OCI-LY1 (cell line): ENCODE measurements at regions not wholly inside any gene's neighbourhood (a gene's known extent, or its start where the extent isn't known, plus 50 kb on each side); places are given as distances from the start of the nearest gene placed in this dataset.

Source experiments
- H2AFZ ChIP-seq: fragments of 200-600 bp; sonication (generic), shearing (Covaris generic); 2 replicates; pipeline ENCODE4 v1.6.0; 2014; ENCODE audit warnings: antibody characterized with exemption, mild to moderate bottlenecking, low read length
- H3F3A ChIP-seq: fragments of 200-600 bp; sonication (generic), shearing (Covaris generic); 2 replicates; pipeline ENCODE4 v1.6.0; 2014; ENCODE audit warnings: mild to moderate bottlenecking, antibody characterized with exemption, low read length, moderate library complexity; ENCODE audit not compliant: insufficient read depth
- H3K27ac ChIP-seq: fragments of 200-600 bp; sonication (generic); 2 replicates; pipeline ENCODE4 v1.5.1; 2014; ENCODE audit warnings: low read length, mixed run types, mild to moderate bottlenecking, low read depth; ENCODE audit not compliant: poor library complexity, severe bottlenecking
- H3K27me3 ChIP-seq: fragments of 200-600 bp; sonication (generic); 2 replicates; pipeline ENCODE4 v1.6.0; 2014; ENCODE audit warnings: antibody characterized with exemption, mild to moderate bottlenecking, low read length, moderate library complexity; ENCODE audit not compliant: insufficient read depth
- H3K36me3 ChIP-seq: fragments of 200-600 bp; sonication (generic); 2 replicates; pipeline ENCODE4 v1.6.1; 2014; ENCODE audit warnings: mild to moderate bottlenecking, antibody characterized with exemption, low read length, moderate library complexity, mixed read lengths; ENCODE audit not compliant: insufficient read depth
- H3K4me1 ChIP-seq: fragments of 200-600 bp; sonication (generic); 2 replicates; pipeline ENCODE4 v1.5.1; 2014; ENCODE audit warnings: mild to moderate bottlenecking, low read length, moderate library complexity; ENCODE audit not compliant: insufficient read depth, severe bottlenecking
- H3K4me2 ChIP-seq: fragments of 200-600 bp; sonication (generic), shearing (Covaris generic); 2 replicates; pipeline ENCODE4 v1.6.1; 2014; ENCODE audit warnings: low read length
- H3K4me3 ChIP-seq: fragments of 200-600 bp; sonication (generic); 2 replicates; pipeline ENCODE4 v1.5.1; 2014; ENCODE audit warnings: low read length, low read depth, mild to moderate bottlenecking, mixed read lengths; ENCODE audit not compliant: poor library complexity, severe bottlenecking
- H3K79me2 ChIP-seq: fragments of 200-600 bp; shearing (Covaris generic); 2 replicates; pipeline ENCODE4 v1.6.1; 2016; ENCODE audit warnings: mixed run types, low read length, mixed read lengths; ENCODE audit not compliant: insufficient read depth
- H3K9ac ChIP-seq: fragments of 200-600 bp; sonication (generic), shearing (Covaris generic); 2 replicates; pipeline ENCODE4 v1.6.1; 2014; ENCODE audit warnings: mild to moderate bottlenecking, low read length, mixed read lengths
- H3K9me2 ChIP-seq: fragments of 200-600 bp; sonication (generic), shearing (Covaris generic); 2 replicates; pipeline ENCODE4 v1.6.1; 2014; ENCODE audit warnings: low read depth, mild to moderate bottlenecking, low read length, mixed read lengths
- H3K9me3 ChIP-seq: fragments of 200-600 bp; shearing (Covaris generic); 2 replicates; pipeline ENCODE4 v1.6.1; 2014; ENCODE audit warnings: low read length, mixed read lengths
- H4K20me1 ChIP-seq: fragments of 200-600 bp; sonication (generic), shearing (Covaris generic); 2 replicates; pipeline ENCODE4 v1.6.0; 2016; ENCODE audit warnings: mild to moderate bottlenecking, low read length; ENCODE audit not compliant: insufficient read depth
- EZH2 ChIP-seq: fragments of 200-600 bp; sonication (generic), shearing (Covaris generic); IDR thresholded peaks from 2 replicates; pipeline ENCODE4 v1.8.0; 2017; ENCODE audit warnings: borderline replicate concordance, mixed run types, mild to moderate bottlenecking, antibody characterized with exemption, low read length, moderate library complexity, mixed read lengths
- TF ChIP-seq, protein P1 (sequence below): fragments of 200-600 bp; sonication (generic), shearing (Covaris generic); IDR thresholded peaks from 2 replicates; pipeline ENCODE4 v1.5.1; 2017; ENCODE audit warnings: mild to moderate bottlenecking, antibody characterized with exemption, low read length, moderate library complexity, mixed read lengths

DNA sequence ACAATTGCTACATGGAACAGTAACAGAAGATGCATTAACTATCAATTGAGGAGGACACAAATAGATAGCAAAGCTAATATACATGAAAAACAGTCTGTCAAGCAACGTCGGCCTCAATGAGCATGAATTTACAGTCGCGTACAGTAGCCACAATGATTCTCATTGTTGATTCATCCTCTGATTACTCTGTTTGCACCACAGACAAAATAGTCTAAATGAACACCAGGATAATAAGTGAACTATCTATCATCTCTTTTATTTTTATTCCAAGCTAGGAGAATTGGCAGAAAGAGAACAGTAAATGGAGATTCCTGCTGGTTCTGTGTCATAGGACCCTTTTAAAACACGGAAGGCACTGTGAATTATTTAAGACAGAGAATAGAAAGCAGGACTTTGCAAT lies 108.5 kb downstream of the EVX1 start:
- H3K36me3 ChIP-seq = no peaks in the 10 kb centered on the region
- H3K9me2 ChIP-seq = no peaks in the 10 kb centered on the region
- 0 out of 2 replicates have a peak, but pooled peaks cover 4% of the 10 kb centered on the region for H3K27me3 ChIP-seq
- no peak overlapping the region for H3K4me2 ChIP-seq
- no peak for TF ChIP-seq EZH2
- TF ChIP-seq, protein P1, sequence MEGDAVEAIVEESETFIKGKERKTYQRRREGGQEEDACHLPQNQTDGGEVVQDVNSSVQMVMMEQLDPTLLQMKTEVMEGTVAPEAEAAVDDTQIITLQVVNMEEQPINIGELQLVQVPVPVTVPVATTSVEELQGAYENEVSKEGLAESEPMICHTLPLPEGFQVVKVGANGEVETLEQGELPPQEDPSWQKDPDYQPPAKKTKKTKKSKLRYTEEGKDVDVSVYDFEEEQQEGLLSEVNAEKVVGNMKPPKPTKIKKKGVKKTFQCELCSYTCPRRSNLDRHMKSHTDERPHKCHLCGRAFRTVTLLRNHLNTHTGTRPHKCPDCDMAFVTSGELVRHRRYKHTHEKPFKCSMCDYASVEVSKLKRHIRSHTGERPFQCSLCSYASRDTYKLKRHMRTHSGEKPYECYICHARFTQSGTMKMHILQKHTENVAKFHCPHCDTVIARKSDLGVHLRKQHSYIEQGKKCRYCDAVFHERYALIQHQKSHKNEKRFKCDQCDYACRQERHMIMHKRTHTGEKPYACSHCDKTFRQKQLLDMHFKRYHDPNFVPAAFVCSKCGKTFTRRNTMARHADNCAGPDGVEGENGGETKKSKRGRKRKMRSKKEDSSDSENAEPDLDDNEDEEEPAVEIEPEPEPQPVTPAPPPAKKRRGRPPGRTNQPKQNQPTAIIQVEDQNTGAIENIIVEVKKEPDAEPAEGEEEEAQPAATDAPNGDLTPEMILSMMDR = no peak
- no peak overlapping the region for H3K9ac ChIP-seq
- no peaks in the 10 kb centered on the region for H3K9me3 ChIP-seq
- no peak overlapping the region for H3K4me3 ChIP-seq
- no peak overlapping the region for H3K27ac ChIP-seq
- no peaks in the 10 kb centered on the region for H3F3A ChIP-seq
- H2AFZ ChIP-seq = no peak overlapping the region
- no peaks in the 10 kb centered on the region for H3K4me1 ChIP-seq
- H3K79me2 ChIP-seq = no peaks in the 10 kb centered on the region
- H4K20me1 ChIP-seq = no peaks in the 10 kb centered on the region

DNA sequence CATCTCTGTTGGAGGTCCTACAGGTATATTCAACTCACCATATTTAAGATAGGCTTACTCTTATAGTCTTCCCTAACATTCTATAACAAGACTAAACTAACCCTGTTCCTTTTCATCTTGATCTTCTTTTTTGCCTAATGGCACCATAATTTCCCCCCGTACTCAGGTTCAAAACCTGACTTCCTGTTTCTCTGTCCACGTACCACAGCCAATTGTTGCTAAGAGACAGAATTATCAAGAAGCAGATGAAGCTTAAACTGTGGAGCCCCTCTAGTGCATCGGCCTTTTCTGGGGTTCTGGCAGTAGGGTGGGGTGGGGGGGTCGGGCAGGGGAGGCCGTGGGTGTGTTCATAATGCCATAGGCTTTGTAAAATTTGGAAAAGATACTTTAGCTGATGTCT lies 109.2 kb downstream of the EVX1 start:
- H3K9me3 ChIP-seq = no peaks in the 10 kb centered on the region
- no peak overlapping the region for H3K4me3 ChIP-seq
- no peak overlapping the region for H3K9ac ChIP-seq
- no peaks in the 10 kb centered on the region for H3K79me2 ChIP-seq
- TF ChIP-seq, protein P1 = no peak
- no peak for TF ChIP-seq EZH2
- H3K27me3 ChIP-seq = no peaks in the 10 kb centered on the region
- no peak overlapping the region for H3K27ac ChIP-seq
- H2AFZ ChIP-seq = no peak overlapping the region
- H3K9me2 ChIP-seq = no peaks in the 10 kb centered on the region
- H3K4me2 ChIP-seq = no peak overlapping the region
- no peaks in the 10 kb centered on the region for H3K4me1 ChIP-seq
- no peaks in the 10 kb centered on the region for H3K36me3 ChIP-seq
- H4K20me1 ChIP-seq = no peaks in the 10 kb centered on the region
- H3F3A ChIP-seq = no peaks in the 10 kb centered on the region

DNA sequence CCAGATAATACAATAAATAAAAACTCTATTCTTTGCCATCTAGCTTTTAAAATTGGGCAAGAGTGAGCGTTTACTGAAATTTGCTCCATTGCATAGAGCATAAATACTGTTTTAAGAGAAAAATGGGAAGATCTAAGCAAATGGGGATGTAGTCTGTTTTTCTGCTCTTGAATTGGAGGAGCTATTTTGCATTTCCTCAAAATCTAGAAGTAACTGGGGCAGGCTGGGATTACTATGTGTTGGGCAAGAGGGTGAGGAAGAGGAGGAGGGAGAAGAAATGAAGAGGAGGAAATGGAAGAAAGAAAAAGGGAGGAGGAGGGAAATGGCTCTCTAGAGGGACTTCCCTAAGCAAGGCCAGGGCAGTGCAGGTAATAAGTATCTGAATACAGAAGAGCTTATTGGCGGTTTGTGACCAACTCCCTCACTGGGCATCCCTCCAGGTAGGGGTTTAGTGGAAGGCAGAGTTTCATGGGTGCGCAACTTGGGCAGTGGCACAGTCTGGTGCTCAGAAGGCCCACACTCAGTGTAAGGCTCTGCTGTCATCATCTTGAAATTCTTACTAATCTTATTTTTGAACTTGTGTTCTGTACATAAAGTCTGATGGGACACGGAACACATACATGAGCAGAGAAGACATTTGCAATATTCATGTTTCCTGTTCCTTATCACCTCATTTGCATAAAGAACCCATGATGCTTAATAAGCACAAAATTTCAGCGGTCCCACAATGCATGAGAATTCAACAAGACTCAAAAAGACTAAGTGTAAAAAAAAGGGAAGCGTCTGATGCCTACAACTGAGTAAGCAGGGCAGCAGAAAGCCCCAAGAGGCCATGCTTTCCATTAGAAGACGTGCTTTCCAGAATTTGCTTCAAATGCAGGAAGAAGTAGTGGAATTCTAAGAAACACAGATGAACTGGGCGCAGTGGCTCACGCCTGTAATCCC lies 116.9 kb downstream of the EVX1 start:
- H3K27ac ChIP-seq = no peak overlapping the region
- H2AFZ ChIP-seq = no peak overlapping the region
- no peaks in the 10 kb centered on the region for H3K4me1 ChIP-seq
- no peak overlapping the region for H3K9ac ChIP-seq
- TF ChIP-seq, protein P1 = no peak
- TF ChIP-seq EZH2 = no peak
- no peak overlapping the region for H3K4me2 ChIP-seq
- no peaks in the 10 kb centered on the region for H3K9me2 ChIP-seq
- H3K79me2 ChIP-seq = no peaks in the 10 kb centered on the region
- H3F3A ChIP-seq = no peaks in the 10 kb centered on the region
- H3K4me3 ChIP-seq = no peak overlapping the region
- H4K20me1 ChIP-seq = no peaks in the 10 kb centered on the region
- no peaks in the 10 kb centered on the region for H3K9me3 ChIP-seq
- H3K27me3 ChIP-seq = no peaks in the 10 kb centered on the region
- H3K36me3 ChIP-seq = no peaks in the 10 kb centered on the region
